NOMO-1 treated with dmso at 0.1 percent for 144 hours (cell line): ENCODE measurements at regions not wholly inside any gene's neighbourhood (a gene's known extent, or its start where the extent isn't known, plus 50 kb on each side); places are given as distances from the start of the nearest gene placed in this dataset.

Experiments used
- DNase-seq: peaks from one replicate; lab custom pipeline; 2025; ENCODE audit not compliant: unreplicated experiment; lab: John Stamatoyannopoulos, UW

DNA sequence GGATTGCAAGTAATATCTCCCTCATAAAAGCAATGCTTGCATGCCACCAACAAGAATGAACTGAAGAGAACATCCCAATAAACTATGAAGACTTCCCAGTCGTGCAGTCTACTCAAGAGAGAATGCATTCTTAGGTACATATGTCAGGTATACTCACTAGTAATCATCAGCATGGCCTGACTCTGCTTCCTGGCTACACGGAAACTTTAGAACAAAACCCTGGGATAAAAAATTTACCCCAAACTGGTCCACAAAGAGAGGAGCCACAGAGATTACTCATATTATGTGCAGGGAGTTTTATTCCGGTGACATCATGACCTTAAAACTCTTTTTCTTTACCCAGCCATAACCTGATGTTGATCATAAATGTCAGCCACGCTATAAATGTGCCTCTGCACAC lies 57.5 kb upstream of the PAPPA start:
- no peak for DNase-seq

DNA sequence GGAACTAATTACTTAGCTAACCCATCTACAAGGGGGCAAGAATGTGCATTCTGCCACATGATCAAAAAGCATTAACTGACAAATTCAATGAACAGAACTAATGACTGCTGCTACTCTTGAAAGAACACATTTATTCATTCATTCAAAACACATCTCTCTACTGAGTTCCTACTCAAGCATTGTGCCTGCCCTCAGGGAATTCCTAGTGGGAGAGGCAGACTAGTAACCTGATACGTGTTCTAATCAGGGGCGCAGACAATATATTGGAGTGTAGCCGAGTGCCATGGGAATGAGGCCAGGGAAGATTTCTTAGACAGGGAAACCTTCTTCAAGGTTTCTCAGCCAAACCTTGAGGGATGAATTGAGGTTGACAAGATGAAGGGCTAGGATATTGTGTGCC lies 56.7 kb upstream of the PAPPA start:
- no peak for DNase-seq

DNA sequence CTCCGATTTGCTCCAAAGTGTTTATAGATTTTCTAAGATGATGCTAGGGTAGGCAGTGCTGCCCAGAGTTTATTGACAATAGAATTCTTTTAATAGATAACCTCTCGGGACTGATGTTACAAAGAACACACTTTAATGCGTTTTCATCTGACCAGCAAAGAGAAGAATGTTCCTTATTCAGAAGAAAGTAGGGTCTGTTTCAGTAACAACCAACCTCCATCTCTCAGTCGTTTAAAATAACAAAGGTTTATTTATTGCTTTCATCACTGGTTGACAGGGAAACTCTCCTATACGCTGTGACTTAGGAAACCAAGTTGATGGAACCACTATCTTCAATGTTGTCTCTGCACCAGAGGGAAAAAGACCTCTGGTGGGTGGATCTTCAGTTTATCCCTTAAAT lies 55.1 kb upstream of the PAPPA start:
- DNase-seq, result no peak

DNA sequence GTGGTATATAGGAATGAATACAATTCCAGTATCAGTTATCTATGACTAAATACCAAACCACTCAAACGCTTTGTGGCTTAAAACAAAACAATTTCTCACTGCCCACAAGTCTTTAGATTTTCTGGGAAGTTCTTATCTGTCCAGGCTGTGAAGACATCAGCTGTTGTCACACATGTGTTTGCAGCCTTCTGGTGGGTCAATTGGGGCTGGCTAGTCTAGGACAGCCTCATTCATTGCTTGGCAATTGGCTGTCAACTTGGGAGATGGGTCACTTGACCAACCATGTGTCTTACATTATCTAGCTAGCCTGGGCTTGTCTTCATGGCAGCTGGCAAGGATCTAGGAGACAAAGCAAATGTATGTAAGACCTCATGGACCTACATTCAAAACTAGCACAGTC lies 53.8 kb upstream of the PAPPA start:
- DNase-seq, result no peak

DNA sequence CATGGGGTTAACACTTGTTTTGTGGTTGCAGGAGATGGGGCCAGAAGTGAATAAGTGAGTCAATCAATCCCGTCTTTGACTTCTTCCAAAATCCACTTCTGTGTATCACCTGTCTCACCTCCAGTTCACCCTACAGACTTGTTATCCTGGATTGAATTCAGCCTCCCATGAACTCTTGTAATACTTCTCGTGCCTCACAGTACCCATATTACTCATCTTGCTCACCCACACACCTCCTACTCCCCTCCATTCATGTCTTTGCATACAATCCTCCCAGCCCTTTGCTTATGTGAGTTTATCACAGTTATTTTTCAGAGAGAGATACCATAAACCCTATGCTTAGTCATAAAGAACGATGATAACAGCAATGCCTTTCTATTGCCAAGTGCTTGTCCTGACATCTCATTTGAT lies 52.9 kb upstream of the PAPPA start:
- DNase-seq, result no peak

DNA sequence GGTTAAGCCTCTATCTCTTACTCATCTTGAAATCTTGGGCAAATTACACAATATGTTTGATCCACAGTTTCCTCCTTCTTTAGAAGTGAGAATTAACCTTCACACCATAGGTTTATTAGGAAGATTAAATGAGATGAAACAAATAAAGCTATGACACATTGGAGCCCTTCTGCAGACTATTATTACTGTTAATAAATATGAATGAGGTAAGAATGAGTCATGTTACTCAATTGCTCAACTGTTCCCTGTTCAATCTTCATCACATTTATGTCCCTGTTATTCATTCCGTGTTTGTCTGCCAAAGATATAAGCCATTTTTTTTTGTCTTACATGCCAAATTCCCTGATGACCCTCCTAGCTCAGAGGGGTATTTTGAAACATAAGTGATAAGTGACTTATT lies 52.1 kb upstream of the PAPPA start:
- DNase-seq, result no peak

DNA sequence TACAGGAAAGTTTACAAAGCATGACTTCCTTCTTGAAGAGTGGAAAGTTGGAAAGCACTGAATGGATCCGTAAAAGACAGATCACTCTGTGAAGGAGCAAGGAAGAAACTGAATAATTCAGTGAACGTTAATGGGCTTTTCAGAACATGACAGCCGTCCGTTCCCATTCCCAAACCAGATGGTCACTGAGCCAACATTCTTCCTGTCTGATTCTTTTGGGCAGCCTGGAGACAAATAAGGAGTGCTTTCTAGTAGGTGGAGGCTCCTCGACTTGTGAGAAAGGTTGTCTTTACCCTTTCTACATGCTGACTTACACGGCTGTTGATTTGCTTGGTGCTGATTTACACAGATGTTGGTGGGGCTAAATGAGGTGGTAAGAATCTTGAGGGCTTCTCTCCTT lies 51.0 kb upstream of the PAPPA start:
- DNase-seq, result no peak
